Stomach (tissue), 4 donors: ENCODE measurements at regions not wholly inside any gene's neighbourhood (a gene's known extent, or its start where the extent isn't known, plus 50 kb on each side); places are given as distances from the start of the nearest gene placed in this dataset.

ENCODE experiments used
- CTCF ChIP-seq, 7 experiments: fragments of 450-650 bp in 4 of 7; fragments of 200-600 bp in 3 of 7; sonication (generic) in 3 of 7; IDR thresholded peaks; one replicate each; pipeline ENCODE4 v1.5.1; 2016 to 2019; ENCODE audit warnings: antibody characterized with exemption in 7 of 7, control low read depth in 2 of 7, mild to moderate bottlenecking in 1 of 7
- EP300 ChIP-seq: sonication (generic); formaldehyde crosslinking; IDR thresholded peaks from one replicate; pipeline ENCODE4 v1.6.1; 2017; ENCODE audit warnings: antibody characterized with exemption
- POLR2A ChIP-seq, 4 donors: fragments of 450-650 bp; IDR thresholded peaks; one replicate each; pipeline ENCODE4 v1.6.1; 2016; ENCODE audit warnings: antibody characterized with exemption in 4 of 4, control low read depth in 2 of 4, mild to moderate bottlenecking in 1 of 4, moderate library complexity in 1 of 4
- POLR2AphosphoS5 ChIP-seq, 3 donors: sonication (generic); formaldehyde crosslinking; IDR thresholded peaks; one replicate each; pipeline ENCODE4 v1.6.1; 2016; ENCODE audit warnings: antibody characterized with exemption in 3 of 3

- TF ChIP-seq POLR2AphosphoS5 (IDR thresholded peaks at IDR 0.05) (no peak), CTCF (IDR thresholded peaks at IDR 0.05) (no peak), POLR2A (IDR thresholded peaks at IDR 0.05) (no peak), EP300 (no peak)
These were observed 67.7 kb upstream of the C1orf87 start for GRCh38 chr1:60141276-60141675.
